IPS-NIHi11 (cell line): ENCODE measurements at regions not wholly inside any gene's neighbourhood (a gene's known extent, or its start where the extent isn't known, plus 50 kb on each side); places are given as distances from the start of the nearest gene placed in this dataset.

Source experiments
- DNase-seq: peaks from one replicate; pipeline ENCODE4 v3.0.0; 2012; ENCODE audit warnings: mixed read lengths, low spot score

DNA sequence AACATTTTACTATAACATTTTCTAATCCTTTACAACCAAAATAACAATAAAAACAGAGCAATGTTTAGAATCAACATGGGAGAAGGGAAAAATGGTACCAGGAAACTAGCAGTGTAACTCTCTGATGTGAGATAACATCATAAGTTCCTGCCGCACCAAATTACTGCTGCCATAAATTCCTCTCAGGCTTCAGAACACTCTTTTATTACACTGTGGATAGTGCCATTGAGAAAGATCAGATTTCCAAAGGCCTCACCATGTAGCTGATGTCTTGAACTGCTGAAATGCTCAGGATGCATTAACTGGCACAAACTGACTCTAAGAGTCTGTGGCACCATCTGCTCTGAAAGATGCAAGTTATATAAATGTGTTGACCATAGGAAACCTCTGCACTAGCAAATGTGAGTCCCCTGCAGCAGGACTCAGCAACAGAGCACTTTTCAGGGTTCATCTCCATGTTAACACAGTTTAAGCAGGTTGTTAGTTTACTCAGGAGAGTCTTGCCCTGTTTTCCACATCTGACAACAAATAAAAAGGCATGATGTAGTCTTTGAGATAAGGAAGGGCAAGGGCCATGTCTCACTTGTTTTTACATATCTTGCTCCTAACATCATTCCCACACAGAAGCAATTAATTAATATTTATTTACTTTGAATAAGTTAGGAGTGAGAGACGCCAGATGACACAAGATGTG is 218.1 kb downstream of the CETN3 start:
- DNase-seq = no peak

DNA sequence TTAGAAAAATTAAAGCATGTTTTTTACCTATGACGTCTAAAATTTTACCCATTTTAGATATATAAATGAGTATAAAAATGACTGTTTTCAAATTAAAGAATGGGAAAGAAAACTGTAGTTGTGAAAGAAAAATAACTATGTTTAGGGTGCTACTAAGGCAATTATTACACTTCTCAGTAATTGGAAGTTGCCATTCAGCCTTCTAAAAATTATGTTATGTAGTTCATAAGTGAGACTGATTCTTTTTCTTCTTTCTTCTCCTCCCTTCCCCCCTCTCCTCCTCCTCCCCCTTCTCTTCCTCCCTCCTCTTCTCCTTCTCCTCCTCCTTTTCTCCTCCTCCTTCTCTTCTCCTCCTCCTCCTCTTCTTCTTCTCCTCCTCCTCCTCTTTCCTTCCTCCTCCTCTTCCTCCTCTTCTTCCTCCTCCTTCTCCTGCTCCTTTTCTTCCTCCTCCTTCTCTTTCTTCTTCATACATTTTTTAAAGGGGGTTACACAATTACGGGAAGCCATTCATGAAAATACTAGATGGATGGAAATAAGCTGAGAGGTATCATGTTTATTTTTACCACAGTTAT is 223.6 kb downstream of the CETN3 start:
- DNase-seq = no peak

DNA sequence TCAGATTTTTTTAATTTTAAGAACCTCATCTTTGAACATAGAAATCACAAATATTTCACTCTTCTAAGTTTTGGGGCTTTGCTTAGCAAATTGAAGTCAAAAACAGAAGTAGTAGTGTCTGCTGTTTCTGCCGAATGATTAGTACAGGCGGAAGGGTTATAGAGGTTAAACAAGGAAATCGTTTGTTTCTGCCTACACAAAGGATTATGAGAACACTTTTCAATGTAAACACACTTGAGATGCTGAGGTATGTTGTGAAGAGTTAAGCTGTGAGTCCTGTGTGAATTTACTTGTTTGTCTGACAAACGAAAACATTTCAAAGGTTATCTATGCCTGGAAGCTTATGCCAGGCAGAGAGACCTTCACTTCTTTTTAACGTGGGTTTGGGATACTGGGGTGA is 224.8 kb downstream of the CETN3 start:
- no peak for DNase-seq

DNA sequence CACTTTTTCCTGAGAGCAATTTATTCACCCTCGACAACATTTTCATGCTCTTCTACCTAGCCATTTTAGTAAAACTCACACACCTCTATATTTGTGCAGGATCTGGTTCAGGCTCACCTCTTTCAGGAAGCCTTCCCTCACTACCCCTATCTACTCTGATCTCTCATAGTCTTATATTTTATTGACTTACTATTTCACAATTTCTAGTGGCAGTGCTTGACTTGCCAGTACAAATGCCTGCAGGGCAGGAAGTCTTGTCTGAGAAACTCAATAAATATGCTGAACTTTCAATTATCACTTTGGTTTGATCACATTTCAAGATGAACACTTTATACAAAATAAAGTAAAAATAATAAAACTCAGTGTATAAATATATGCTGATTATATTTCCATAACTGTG is 226.8 kb downstream of the CETN3 start:
- no peak for DNase-seq

DNA sequence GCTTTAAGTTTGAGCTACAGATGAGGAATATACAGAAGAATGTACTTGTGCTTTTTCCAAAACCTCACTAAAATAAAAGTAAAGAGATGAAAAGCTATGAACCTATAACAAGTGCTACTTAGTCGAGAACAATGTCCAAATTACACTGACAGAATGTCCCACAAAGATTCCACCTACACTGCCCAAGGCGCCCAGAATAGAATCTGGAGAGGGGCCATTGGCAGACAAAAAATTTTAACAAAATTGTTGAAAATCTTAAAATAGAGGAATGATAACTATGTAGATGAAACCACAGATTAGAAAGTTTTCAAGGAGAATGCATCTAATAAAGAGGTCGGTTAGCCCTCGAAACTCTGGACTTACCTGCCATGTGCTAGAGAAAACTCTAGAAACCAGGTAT is 235.3 kb downstream of the CETN3 start:
- DNase-seq = no peak

DNA sequence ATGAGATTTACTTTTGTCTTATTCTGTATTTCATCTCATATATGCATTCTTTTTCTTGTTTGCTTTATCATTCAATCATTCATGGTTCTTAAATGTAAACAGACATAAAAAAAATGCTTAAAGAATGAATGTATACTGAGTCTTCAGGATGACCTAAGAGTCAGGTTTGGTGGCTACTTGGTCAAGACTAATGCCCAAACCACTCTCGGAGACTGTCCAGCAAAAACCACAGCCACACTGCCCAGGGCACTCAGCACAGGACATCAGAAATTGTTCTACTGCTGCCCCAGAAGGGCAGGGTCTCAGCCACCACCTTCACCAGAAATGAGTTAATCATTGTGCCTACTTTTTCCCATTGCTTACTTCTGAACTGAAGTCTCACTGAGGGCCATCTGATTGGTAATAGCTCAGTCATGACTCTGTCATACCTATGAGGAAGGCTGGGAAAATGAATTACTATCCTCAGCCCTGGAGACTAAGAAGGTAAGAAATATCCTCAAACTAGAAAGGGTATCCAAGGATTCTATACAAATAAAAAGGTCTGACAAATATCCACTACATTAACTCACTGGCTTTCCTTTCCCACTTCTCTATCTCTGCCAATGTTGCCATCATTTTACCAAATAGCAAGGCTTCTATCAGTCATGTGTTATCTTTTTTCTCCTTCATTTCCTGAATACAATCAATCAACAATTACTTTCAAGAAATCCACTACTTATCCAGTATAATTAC is 236.1 kb downstream of the CETN3 start:
- no peak for DNase-seq

DNA sequence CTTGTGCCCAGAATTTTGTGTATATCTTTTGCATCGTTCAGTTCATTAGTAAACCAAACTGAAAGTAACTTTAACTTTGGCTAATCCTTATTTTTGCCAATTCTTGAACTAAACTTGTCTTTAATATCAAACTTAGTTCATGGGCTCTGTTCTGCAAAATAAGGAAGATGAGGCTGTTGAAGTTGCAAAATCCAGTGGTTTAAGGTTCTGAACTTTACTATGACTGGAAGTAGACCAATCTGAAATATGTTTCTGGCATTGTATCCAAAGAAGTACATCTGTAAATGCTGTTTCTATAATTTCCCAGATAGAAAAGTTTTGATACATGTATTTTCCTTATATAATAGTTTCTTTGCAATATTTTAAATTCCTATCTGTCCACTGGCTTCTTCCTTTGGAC is 238.1 kb downstream of the CETN3 start:
- DNase-seq = no peak

DNA sequence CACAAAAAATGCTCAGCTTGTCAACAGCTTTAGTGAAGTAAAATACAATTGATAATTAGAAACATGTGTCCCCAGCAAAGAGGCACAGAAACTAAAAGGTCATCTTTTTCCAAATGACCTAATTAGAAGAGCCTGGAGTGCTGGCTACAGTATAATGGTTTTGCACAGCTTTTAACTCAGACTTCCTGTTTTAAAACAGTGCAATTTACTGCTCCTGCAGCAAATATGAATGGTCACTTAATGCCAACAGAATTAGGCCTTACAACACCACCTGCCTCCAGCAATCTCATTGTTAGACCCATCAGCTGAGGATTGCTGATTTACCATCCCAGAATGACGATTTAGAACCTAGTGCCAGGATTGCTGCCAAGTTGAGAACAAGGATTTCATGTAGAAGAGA is 239.3 kb downstream of the CETN3 start:
- no peak for DNase-seq

DNA sequence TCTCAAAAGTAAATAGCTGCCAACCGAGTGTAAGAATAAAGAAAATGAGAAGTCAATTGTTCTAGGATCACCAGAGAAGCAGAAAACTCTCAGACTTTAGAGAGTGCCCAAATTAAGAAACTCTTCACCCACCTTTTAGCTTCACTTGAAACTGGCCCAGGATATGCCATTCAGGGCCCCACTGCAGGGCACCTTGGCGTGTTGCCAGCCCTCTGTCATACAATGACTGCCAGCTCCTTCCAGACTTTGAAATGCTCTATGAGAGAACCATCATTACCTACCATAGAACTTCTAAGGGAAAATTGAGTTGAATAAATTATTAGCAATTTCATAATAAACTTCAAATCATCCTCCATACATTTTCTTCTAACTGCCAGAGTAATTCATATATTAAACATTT is 240.5 kb downstream of the CETN3 start:
- no peak for DNase-seq

DNA sequence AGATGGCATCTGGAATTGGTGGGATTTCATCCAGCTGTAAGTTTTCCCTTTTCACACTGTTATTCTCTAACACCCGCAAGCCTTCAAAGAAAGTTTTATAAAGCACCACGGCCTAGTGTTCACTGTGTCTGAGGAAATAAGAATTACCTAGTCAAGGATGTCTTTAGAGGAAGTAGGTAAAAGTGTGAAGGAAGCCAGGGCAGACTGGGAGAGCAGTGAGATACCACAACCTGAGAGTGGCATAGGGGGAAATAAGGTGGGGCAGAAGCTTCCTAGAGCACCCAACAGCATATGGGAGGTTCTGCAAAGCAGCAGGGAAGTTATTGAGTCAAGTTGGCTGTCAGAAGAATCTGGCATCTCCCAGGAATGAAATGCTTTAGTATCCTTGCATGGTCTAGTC is 241.2 kb downstream of the CETN3 start:
- DNase-seq = no peak

DNA sequence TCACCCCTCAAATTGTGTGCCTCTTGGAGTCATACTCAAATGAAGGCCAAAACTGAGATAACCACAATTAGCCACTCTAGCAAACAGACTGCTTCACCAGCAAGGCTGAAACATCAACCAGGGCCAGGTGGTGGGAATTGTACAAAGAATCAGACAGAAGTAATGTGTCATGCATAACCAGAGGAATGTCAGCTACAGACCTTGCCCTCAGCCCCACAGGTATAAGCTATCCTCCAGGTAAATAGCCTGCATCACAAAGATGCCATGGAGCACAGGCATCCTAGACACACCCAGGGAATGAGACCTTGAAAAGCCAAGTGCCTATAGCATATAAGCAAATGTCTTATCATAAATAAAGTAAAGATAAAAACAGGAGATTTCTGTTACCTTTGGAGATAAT is 242.7 kb downstream of the CETN3 start:
- no peak for DNase-seq

DNA sequence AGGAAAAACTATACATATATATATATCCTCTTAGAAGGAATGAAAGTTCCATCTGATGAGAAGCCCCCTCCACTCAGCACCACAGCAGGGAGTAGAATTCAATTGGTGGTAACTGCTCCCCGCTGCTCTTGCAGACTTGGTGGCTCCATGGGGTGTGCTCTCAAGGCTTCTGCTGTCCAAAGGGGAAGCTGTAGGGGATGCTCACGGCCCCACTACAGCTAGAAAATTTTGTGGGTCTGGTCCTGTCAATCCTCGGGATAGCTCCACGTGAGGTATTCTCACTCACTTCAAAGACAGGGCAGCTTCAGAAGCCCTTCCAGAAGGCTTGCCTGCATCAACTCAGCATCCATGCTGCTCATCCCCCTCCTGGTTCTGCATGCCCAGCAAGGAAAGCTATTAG is 247.2 kb downstream of the CETN3 start:
- DNase-seq = no peak

DNA sequence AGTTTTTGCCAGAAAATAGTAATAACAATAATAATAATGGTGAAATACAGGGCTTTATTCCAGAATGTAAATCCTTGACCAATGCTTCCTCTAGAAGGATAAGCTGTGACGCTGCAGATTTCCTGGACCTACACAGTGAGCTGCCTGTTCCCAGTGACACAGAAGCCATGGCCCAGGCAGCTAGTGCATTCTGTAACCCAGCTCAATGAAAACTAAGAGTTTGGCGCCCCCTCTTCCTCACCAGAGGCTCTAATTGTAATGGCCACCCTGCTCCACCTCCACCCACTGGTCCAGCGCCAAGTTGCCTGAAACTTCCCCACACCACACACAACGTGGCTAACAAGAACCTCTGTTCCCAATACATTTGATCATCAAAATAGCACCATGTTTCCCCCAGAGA is 248.1 kb downstream of the CETN3 start:
- peak; percentile 67 for DNase-seq

DNA sequence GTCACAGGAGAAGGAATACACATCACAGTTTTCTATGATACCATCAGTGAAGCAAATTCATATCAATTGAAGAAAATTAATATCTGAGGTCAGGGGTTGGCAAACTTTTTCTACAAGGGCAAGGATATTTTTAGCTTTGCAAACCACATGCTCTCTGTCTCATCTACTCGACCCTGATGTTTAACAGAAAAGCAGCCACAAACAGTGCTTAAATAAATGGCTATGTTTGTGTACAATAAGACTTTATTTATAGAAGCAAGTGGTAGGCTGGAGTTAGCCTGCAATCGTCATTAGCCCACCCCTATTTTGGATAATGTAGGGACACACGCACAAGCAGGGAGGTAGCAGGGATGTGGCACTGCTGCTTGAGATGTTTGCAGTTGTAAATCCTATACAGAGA is 251.4 kb downstream of the CETN3 start:
- no peak for DNase-seq

DNA sequence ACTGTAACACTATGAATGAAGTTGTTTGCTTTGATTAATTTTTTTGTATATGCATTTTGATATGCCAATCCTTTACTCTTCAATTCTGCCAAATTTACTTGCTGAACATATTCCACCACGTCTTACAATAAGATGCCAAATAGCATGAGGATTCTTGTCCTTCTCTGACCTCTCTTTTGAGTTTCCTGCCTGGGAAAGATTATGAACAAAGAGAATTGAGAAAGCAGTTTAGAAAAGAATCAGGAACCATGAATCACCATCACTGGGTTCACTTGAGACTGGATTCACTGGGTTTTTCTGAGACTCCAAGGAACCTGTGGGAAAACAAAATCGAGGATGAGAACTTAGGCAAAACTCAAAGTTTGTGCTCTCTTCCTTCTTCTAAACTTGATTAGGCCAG is 256.5 kb downstream of the CETN3 start:
- DNase-seq = no peak

DNA sequence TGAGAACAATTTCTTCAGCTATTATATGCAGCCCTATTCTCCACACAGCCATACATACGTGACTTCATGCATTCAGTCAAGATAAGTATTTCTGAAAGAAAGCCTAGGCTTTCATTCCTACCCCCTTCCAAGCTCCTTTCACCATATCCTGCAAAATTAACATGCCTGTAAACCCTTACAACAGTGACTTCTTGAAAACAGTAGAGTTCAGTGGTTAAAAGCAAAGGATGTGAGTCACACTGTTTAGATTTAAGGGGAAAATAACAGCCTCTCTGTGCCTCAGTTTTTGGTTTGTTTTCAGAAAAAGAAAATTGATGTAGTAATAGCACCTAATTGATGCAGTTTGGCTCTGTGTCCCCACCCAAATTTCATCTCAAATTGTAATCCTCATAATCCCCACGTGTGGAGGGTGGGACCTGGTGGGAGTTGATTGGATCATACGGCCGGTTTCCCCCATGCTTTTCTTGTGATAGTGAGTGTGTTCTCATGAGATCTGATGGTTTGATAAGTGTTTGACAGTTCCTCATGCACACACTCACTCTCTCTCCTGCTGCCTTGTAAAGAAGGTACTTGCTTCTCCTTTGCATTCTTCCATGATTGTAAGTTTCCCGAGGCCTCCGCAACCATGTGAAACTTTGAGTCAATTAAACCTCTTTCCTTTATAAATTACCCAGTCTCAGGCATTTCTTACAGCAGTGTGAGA is 264.8 kb downstream of the CETN3 start:
- DNase-seq = no peak

DNA sequence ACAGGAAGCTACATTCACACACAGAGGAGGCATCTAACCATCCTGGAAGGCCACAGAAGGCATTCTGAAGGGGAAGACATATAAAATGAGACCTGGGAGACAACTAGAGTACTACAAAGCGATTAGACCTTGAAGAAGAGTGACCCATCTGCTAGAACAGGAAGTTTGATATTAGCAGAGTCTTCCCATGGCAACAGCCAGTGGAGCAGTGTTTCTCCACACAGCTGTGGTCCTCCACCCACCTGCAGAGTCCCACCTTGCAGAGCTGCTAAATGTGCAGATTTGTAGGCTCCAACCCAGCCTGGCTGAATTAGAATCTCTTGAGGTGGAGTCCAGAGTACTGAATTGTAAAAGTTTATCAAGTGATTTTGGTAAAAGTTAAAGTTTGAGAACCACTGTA is 267.0 kb downstream of the CETN3 start:
- DNase-seq = no peak

DNA sequence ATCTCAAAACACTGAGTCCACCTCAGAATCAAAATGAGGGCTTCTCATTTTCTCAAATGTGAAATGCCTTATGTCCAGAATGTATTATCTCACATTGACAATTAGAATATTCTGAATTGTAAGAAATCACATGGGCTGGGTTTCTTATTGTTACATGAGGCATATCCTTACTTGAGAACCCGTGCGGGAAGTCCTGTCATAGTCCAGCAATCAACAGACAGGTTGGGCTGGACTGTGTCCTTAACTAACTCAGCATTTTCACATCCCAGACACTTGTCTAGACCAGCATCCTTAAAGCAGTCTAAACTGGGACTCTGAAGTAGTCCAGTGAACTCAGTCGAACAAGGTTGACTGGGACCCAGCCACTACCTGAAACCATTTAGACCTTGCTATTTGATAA is 267.6 kb downstream of the CETN3 start:
- no peak for DNase-seq

DNA sequence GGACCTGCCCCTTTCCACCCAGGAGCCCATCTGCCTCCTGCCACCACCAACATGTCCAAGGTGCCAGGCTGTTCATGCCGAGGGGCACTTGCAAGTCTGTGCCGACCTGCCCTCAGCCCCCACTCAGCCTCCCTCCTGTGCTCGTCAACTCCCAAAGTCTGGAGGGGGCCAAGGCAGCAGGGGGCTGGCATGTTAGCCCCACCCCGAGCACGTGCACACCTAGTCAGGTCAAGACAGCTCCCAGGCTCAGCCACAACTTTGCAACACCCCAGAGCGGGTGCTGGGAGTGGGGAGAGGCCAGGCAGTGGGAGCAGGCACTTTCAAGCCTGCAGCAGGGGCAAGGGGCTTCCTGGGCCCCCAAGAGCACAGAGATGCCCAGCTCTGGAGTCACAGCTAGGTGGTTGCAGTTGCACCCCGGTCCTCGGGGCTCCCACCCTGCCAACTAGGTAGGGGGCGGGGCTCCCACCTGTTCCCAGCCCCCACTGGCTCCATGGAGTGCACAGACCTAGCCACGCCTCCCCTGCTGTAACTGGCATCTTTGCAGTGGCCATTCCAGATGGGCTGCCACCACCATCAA is 272.5 kb downstream of the CETN3 start:
- no peak for DNase-seq

DNA sequence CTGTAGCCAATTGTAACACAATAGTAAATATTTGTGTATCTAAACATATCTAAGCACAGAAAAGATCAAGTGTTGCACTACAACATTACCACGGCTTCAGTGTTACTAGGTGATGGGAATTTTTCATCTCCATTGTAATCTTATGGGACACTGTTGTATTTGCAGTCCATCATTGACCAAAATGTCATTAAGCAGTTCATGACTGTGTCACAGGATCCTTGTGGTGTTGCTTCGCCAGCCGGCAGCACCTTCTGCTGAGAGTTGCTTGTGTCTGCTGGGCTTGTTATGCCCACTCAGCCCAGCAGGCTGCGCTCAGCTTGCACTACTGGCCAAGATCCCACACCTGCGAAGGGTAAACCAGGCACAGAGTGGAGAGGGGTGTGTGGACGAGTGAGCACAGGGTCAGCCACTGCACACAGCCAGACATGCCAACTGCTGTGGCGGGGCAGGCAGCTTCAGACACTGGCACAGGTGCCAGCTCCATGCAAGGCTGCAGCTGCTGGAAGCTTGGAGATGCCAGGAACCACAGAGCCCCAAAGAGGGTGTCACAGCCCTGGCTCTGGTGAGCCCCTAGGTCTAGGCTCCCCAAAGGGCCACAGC is 273.7 kb downstream of the CETN3 start:
- DNase-seq = peak; percentile 46

DNA sequence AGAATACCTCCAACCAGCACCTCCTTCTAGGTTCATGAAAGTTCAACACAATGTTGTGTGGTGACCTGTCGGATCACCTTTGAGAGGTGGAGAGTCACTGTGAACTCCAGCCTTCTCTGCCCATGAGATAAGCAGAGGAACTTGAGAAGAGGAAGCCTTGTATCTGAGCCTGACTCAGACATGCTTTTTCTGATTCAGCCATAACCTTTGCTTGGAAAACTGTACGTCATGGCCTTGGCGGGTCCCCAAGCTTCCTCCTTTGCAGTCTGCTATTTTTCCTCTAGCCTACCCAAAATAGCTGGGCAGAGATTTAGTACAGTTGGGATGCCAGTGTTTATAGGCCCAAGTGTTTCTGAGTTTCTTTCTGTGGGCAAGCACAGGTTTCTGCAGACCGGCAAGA is 274.7 kb downstream of the CETN3 start:
- no peak for DNase-seq

DNA sequence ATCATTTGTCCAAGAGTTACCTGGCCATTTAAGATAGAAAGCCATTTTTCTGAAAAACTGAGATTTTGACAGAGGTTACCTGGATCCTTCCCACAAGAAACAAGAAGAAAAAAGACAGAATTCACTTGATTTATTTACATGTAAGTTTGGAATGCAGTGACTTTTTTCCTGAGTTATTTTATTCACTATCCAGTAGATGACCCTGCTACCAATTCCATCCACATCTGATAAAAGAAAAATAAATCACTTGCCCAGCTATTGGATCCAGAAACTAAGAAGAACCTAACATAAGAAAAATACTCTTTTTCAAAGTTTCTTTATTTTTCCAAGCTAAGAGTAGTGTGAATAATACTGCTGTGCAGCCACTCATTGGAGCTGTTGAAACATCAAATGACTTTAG is 275.2 kb downstream of the CETN3 start:
- DNase-seq = no peak
